Mesothelial cell of epicardium (in vitro differentiated cells): ENCODE measurements at regions not wholly inside any gene's neighbourhood (a gene's known extent, or its start where the extent isn't known, plus 50 kb on each side); places are given as distances from the start of the nearest gene placed in this dataset.

ENCODE experiments used
- DNase-seq, 2 experiments: peaks; one replicate each; pipeline ENCODE4 v3.0.0; 2021; ENCODE audit warnings: low spot score in 2 of 2; ENCODE audit not compliant: unreplicated experiment in 2 of 2
- H3K27ac Mint-ChIP-seq: 2 replicates; pipeline ENCODE4 v1.8.0; 2021; ENCODE audit warnings: mixed read lengths
- H3K27me3 Mint-ChIP-seq: 2 replicates; pipeline ENCODE4 v1.8.0; 2021; ENCODE audit warnings: low read depth, mixed read lengths
- H3K36me3 Mint-ChIP-seq: 2 replicates; pipeline ENCODE4 v1.8.0; 2021; ENCODE audit warnings: mixed read lengths
- H3K4me1 Mint-ChIP-seq: 2 replicates; pipeline ENCODE4 v1.8.0; 2021; ENCODE audit warnings: mixed read lengths
- H3K4me3 Mint-ChIP-seq: 2 replicates; pipeline ENCODE4 v1.8.0; 2021; ENCODE audit warnings: mild to moderate bottlenecking, moderate library complexity, mixed read lengths
- H3K9me3 Mint-ChIP-seq: 2 replicates; pipeline ENCODE4 v1.8.0; 2021; ENCODE audit warnings: mixed read lengths
- CTCF ChIP-seq: fragments of 200-600 bp; sonication (generic); IDR thresholded peaks from one replicate; pipeline ENCODE4 v1.5.0; 2021; ENCODE audit warnings: antibody characterized with exemption; ENCODE audit not compliant: unreplicated experiment

- H3K4me3 Mint-ChIP-seq, result peak overlapping the region; percentile 9
- H3K27ac Mint-ChIP-seq, result peak overlapping the region; percentile 45
- no peak for DNase-seq
- no peaks in the 10 kb centered on the region for H3K27me3 Mint-ChIP-seq
- peaks cover 34% of the 10 kb centered on the region for H3K4me1 Mint-ChIP-seq
- no peak for TF ChIP-seq CTCF
- no peaks in the 10 kb centered on the region for H3K9me3 Mint-ChIP-seq
- H3K36me3 Mint-ChIP-seq, result no peaks in the 10 kb centered on the region
Measured at GRCh38 chr5:56698463-56699381, 116.6 kb upstream of the MAP3K1 start.

- Mint-ChIP-seq H3K36me3 (no peaks in the 10 kb centered on the region), H3K9me3 (no peaks in the 10 kb centered on the region), H3K27ac (peak overlapping the region; percentile 89), H3K4me3 (no peak overlapping the region), H3K4me1 (peaks cover 29% of the 10 kb centered on the region), H3K27me3 (no peaks in the 10 kb centered on the region)
- DNase-seq, result peak in 1 of 2 experiments; percentile 50
- TF ChIP-seq CTCF, result no peak
Measured at GRCh38 chr5:56696900-56697299, 118.4 kb upstream of the MAP3K1 start.

- DNase-seq, result no peak
- TF ChIP-seq CTCF, result no peak
- Mint-ChIP-seq H3K4me3 (no peak overlapping the region), H3K27me3 (no peaks in the 10 kb centered on the region), H3K27ac (no peak overlapping the region), H3K9me3 (no peaks in the 10 kb centered on the region), H3K4me1 (peaks cover 35% of the 10 kb centered on the region), H3K36me3 (no peaks in the 10 kb centered on the region)
Measured at GRCh38 chr5:56693220-56693579, 122.1 kb upstream of the MAP3K1 start.

- Mint-ChIP-seq H3K27ac (no peak overlapping the region), H3K9me3 (no peaks in the 10 kb centered on the region), H3K36me3 (no peaks in the 10 kb centered on the region), H3K4me1 (peaks cover 37% of the 10 kb centered on the region), H3K4me3 (no peak overlapping the region), H3K27me3 (no peaks in the 10 kb centered on the region)
- no peak for TF ChIP-seq CTCF
- DNase-seq, result no peak
Measured at GRCh38 chr5:56692359-56693219, 122.8 kb upstream of the MAP3K1 start.

- TF ChIP-seq CTCF, result no peak
- Mint-ChIP-seq H3K36me3 (no peaks in the 10 kb centered on the region), H3K27me3 (no peaks in the 10 kb centered on the region), H3K4me1 (peaks cover 30% of the 10 kb centered on the region), H3K9me3 (no peaks in the 10 kb centered on the region), H3K4me3 (no peak overlapping the region), H3K27ac (peak overlapping the region; percentile 11)
- DNase-seq, result no peak
Measured at GRCh38 chr5:56688402-56688801, 126.9 kb upstream of the MAP3K1 start.
